ENCODE measurements at regions not wholly inside any gene's neighbourhood (a gene's known extent, or its start where the extent isn't known, plus 50 kb on each side); places are given as distances from the start of the nearest gene placed in this dataset.
"Not testable (repeated sequence)": the region's sequence is repeated elsewhere in the genome, so short reads cannot be mapped to it uniquely, and the experiment has no call there.

GRCh38 chr14:52148371-52148770, 79.5 kb upstream of the NID2 start:
- Histone ChIP-seq H3K36me3 (replicated peaks in 1 of 2; ENCODE audit: control insufficient read depth in 1 of 2, insufficient read depth in 2 of 2, low read length in 1 of 2) (no peaks in the 10 kb centered on the region), H3K79me2 (ENCODE audit: insufficient read depth) (no peaks in the 10 kb centered on the region), H3K27me3 (ENCODE audit: insufficient read depth) (no peaks in the 10 kb centered on the region; the same call in 1 of the 2 replicates), H3K4me2 (no peak overlapping the region), H4K20me1 (ENCODE audit: insufficient read depth) (no peaks in the 10 kb centered on the region), H3K27ac (ENCODE audit: low read depth in 2 of 2, low read length in 1 of 2) (no peak overlapping the region), H3K4me1 (ENCODE audit: control insufficient read depth in 1 of 2, insufficient read depth in 2 of 2, low read depth in 1 of 2, low read length in 1 of 2) (no peaks in the 10 kb centered on the region), H2AFZ (ENCODE audit: low read depth) (no peak overlapping the region), H3K4me3 (ENCODE audit: low read depth in 2 of 2, low read length in 1 of 2) (no peak overlapping the region), H3K9me3 (no peaks in the 10 kb centered on the region), H3K9me2 (no peaks in the 10 kb centered on the region), H3K9ac (no peak overlapping the region), H3F3A (replicated peaks; ENCODE audit: insufficient read depth) (no peaks in the 10 kb centered on the region)
- CTCF ChIA-PET: no interaction called here
- DNase-seq: no peak
- POLR2A ChIA-PET: no interaction called here
- TF ChIP-seq EP300 (IDR thresholded peaks at IDR 0.05; ENCODE audit: borderline replicate concordance in 1 of 2, low read depth in 1 of 2, low read length in 1 of 2) (no peak), EZH2phosphoT487 (IDR thresholded peaks at IDR 0.05; ENCODE audit: borderline replicate concordance, low read depth) (no peak), RAD21 (IDR thresholded peaks at IDR 0.05; ENCODE audit: low read length) (no peak)
- TF ChIP-seq, protein P1, sequence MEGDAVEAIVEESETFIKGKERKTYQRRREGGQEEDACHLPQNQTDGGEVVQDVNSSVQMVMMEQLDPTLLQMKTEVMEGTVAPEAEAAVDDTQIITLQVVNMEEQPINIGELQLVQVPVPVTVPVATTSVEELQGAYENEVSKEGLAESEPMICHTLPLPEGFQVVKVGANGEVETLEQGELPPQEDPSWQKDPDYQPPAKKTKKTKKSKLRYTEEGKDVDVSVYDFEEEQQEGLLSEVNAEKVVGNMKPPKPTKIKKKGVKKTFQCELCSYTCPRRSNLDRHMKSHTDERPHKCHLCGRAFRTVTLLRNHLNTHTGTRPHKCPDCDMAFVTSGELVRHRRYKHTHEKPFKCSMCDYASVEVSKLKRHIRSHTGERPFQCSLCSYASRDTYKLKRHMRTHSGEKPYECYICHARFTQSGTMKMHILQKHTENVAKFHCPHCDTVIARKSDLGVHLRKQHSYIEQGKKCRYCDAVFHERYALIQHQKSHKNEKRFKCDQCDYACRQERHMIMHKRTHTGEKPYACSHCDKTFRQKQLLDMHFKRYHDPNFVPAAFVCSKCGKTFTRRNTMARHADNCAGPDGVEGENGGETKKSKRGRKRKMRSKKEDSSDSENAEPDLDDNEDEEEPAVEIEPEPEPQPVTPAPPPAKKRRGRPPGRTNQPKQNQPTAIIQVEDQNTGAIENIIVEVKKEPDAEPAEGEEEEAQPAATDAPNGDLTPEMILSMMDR (IDR thresholded peaks at IDR 0.05): no peak
- TF ChIP-seq, protein P2, sequence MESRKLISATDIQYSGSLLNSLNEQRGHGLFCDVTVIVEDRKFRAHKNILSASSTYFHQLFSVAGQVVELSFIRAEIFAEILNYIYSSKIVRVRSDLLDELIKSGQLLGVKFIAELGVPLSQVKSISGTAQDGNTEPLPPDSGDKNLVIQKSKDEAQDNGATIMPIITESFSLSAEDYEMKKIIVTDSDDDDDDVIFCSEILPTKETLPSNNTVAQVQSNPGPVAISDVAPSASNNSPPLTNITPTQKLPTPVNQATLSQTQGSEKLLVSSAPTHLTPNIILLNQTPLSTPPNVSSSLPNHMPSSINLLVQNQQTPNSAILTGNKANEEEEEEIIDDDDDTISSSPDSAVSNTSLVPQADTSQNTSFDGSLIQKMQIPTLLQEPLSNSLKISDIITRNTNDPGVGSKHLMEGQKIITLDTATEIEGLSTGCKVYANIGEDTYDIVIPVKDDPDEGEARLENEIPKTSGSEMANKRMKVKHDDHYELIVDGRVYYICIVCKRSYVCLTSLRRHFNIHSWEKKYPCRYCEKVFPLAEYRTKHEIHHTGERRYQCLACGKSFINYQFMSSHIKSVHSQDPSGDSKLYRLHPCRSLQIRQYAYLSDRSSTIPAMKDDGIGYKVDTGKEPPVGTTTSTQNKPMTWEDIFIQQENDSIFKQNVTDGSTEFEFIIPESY (IDR thresholded peaks at IDR 0.05; ENCODE audit: borderline replicate concordance, low read depth): no peak
- 0% methylated on average over 1 of the region's 1 CpG for WGBS (ENCODE audit: low lambda C conversion rate)

GRCh38 chr14:52146504-52146903, 77.6 kb upstream of the NID2 start:
- 6% methylated on average over 2 of the region's 2 CpGs for WGBS (ENCODE audit: low lambda C conversion rate)
- no peaks in the 10 kb centered on the region for H3K36me3 ChIP-seq (replicated peaks in 1 of 2; ENCODE audit: control insufficient read depth in 1 of 2, insufficient read depth in 2 of 2, low read length in 1 of 2)
- no peak overlapping the region for H3K9ac ChIP-seq
- no peaks in the 10 kb centered on the region for H3K9me2 ChIP-seq
- no peaks in the 10 kb centered on the region for H3K9me3 ChIP-seq
- DNase-seq: no peak
- no peaks in the 10 kb centered on the region for H3F3A ChIP-seq (replicated peaks; ENCODE audit: insufficient read depth)
- H3K27ac ChIP-seq (ENCODE audit: low read depth in 2 of 2, low read length in 1 of 2): no peak overlapping the region
- TF ChIP-seq RAD21 (IDR thresholded peaks at IDR 0.05; ENCODE audit: low read length) (no peak), RCOR1 (IDR thresholded peaks at IDR 0.05; ENCODE audit: low read length) (no peak), MXI1 (IDR thresholded peaks at IDR 0.05; ENCODE audit: low read depth, low read length) (no peak)
- TF ChIP-seq, protein P1 (IDR thresholded peaks at IDR 0.05): peak; percentile 38
- ChIA-PET POLR2A (no interaction called here), CTCF (no interaction called here)
- no peak overlapping the region for H3K4me2 ChIP-seq
- H2AFZ ChIP-seq (ENCODE audit: low read depth): no peak overlapping the region
- no peaks in the 10 kb centered on the region for H3K4me1 ChIP-seq (ENCODE audit: control insufficient read depth in 1 of 2, insufficient read depth in 2 of 2, low read depth in 1 of 2, low read length in 1 of 2)
- no peaks in the 10 kb centered on the region for H3K79me2 ChIP-seq (ENCODE audit: insufficient read depth)
- no peaks in the 10 kb centered on the region for H4K20me1 ChIP-seq (ENCODE audit: insufficient read depth)
- H3K27me3 ChIP-seq (ENCODE audit: insufficient read depth): no peaks in the 10 kb centered on the region; the same call in 1 of the 2 replicates
- H3K4me3 ChIP-seq (ENCODE audit: low read depth in 2 of 2, low read length in 1 of 2): no peak overlapping the region

DNA sequence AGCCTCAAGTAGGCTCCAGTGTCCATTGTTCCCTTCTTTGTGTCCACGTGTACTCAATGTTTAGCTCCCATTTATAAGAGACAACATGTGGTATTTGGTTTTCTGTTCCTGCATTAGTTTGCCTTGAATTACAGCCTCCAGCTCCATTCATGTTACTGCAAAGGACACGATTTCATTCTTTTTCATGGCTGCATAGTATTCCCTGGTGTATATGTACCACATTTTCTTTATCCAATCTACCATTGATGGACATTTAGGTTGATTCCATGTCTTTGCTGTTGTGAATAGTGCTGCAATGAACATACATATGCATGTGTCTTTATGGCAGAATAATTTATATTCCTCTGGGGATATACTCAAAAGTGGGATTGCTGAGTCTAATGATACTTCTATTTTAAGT, 75.2 kb upstream of the NID2 start:
- CTCF ChIA-PET: interaction anchor here (0.6 kb wide), 1 partner anchor 100 kb away, joined by 3 read pairs; no protein-coding TSS in a partner anchor
- WGBS (ENCODE audit: low lambda C conversion rate): 22% methylated on average over 2 of the region's 2 CpGs

More for the DNA sequence above, 75.2 kb upstream of the NID2 start:
- H3K9me3 ChIP-seq; H3K36me3 ChIP-seq (replicated peaks in 1 of 2; ENCODE audit: control insufficient read depth in 1 of 2, insufficient read depth in 2 of 2, low read length in 1 of 2); H3K4me1 ChIP-seq (ENCODE audit: control insufficient read depth in 1 of 2, insufficient read depth in 2 of 2, low read depth in 1 of 2, low read length in 1 of 2); H3F3A ChIP-seq (replicated peaks; ENCODE audit: insufficient read depth); H3K27ac ChIP-seq (ENCODE audit: low read depth in 2 of 2, low read length in 1 of 2); DNase-seq; H3K4me2 ChIP-seq; H4K20me1 ChIP-seq (ENCODE audit: insufficient read depth); H3K9me2 ChIP-seq; H3K27me3 ChIP-seq (ENCODE audit: insufficient read depth); H3K4me3 ChIP-seq (ENCODE audit: low read depth in 2 of 2, low read length in 1 of 2); H3K9ac ChIP-seq; H3K79me2 ChIP-seq (ENCODE audit: insufficient read depth); H2AFZ ChIP-seq (ENCODE audit: low read depth); POLR2A ChIA-PET: not testable (repeated sequence)
